Sigmoid colon (tissue), 4 donors: ENCODE measurements at regions not wholly inside any gene's neighbourhood (a gene's known extent, or its start where the extent isn't known, plus 50 kb on each side); places are given as distances from the start of the nearest gene placed in this dataset.

Experiments
- CTCF ChIP-seq, 4 experiments: fragments of 450-650 bp in 3 of 4; fragments of 200-600 bp in 1 of 4; IDR thresholded peaks; one replicate each; pipeline ENCODE4 v1.5.1; 2016 to 2019; ENCODE audit warnings: antibody characterized with exemption in 4 of 4, mild to moderate bottlenecking in 3 of 4, moderate library complexity in 2 of 4
- EP300 ChIP-seq, 4 donors: sonication (generic); formaldehyde crosslinking; IDR thresholded peaks; one replicate each; pipeline ENCODE4 v1.6.1; 2017; ENCODE audit warnings: antibody characterized with exemption in 4 of 4
- POLR2A ChIP-seq, 2 donors: fragments of 450-650 bp; IDR thresholded peaks; one replicate each; pipeline ENCODE4 v1.6.1; 2016; ENCODE audit warnings: antibody characterized with exemption in 2 of 2, mild to moderate bottlenecking in 2 of 2, moderate library complexity in 2 of 2
- POLR2AphosphoS5 ChIP-seq, 4 donors: sonication (generic); formaldehyde crosslinking; IDR thresholded peaks; one replicate each; pipeline ENCODE4 v1.6.1; 2017; ENCODE audit warnings: antibody characterized with exemption in 4 of 4

- TF ChIP-seq POLR2A (IDR thresholded peaks at IDR 0.05) (no peak), EP300 (IDR thresholded peaks at IDR 0.05) (no peak), CTCF (IDR thresholded peaks at IDR 0.05) (no peak), POLR2AphosphoS5 (IDR thresholded peaks at IDR 0.05) (no peak)
Observed at GRCh38 chr17:13176436-13176835, 158.6 kb upstream of the ELAC2 start.
